HepG2 (cell line): ENCODE measurements at regions not wholly inside any gene's neighbourhood (a gene's known extent, or its start where the extent isn't known, plus 50 kb on each side); places are given as distances from the start of the nearest gene placed in this dataset.

Source experiments
- ATAC-seq: fragments of 200-7000 bp; cut with Tn5 transposase; 3 replicates; pipeline ENCODE4 v1.9.1; 2020; ENCODE audit warnings: mild to moderate bottlenecking, moderate library complexity
- BruUV-seq: library from RNA; stranded (reverse); fragments of 400-500 nt; replicated peaks from 2 replicates; lab custom pipeline; 2021; lab: Mats Ljungman, UMichigan
- CTCF ChIA-PET: fragments of 300-600 bp; formaldehyde crosslinking; extraction: SDS; loops from one replicate; lab custom pipeline; 2021; ENCODE audit warnings: low total read pairs, inconsistent platforms, low intra/inter-chr PET ratio; lab: Yijun Ruan, JAX
- POLR2A ChIA-PET: fragments of 350-600 bp; sonication (Branson Sonifier 250); formaldehyde crosslinking; loops from one replicate; lab custom pipeline; 2020; ENCODE audit warnings: antibody characterized with exemption, inconsistent platforms; lab: Yijun Ruan, JAX
- DNase-seq: peaks from one replicate; pipeline ENCODE4 v3.0.0-alpha.2; 2015; ENCODE audit warnings: low spot score
- FAIRE-seq: peaks from 3 replicates; lab custom pipeline; 2011; peaks lifted over from hg19 to GRCh38; lab: Jason Lieb, UNC
- H2AFZ ChIP-seq: one replicate; pipeline ENCODE4 v1.6.1; 2011; ENCODE audit warnings: low read length, inconsistent platforms
- H3K27ac ChIP-seq: fragments of 300-600 bp; 3 replicates; pipeline ENCODE4 v1.8.0; 2011; ENCODE audit warnings: mixed run types, mild to moderate bottlenecking, mixed read lengths, low read length, inconsistent platforms; ENCODE audit not compliant: insufficient read depth; ENCODE audit errors: extremely low read length
- H3K27me3 ChIP-seq, 2 experiments: fragments of 200-600 bp in 1 of 2; 2 replicates in 1 of 2; 3 replicates in 1 of 2; pipeline versions ENCODE4 v1.6.0 to v1.8.0; 2011; ENCODE audit warnings: low read length in 2 of 2, mild to moderate bottlenecking in 2 of 2, moderate library complexity in 2 of 2, inconsistent platforms in 1 of 2; ENCODE audit not compliant: insufficient read depth in 2 of 2, control insufficient read depth in 1 of 2
- H3K36me3 ChIP-seq, 2 experiments: fragments of 200-600 bp in 1 of 2; replicated peaks in 1 of 2; 2 replicates in 1 of 2; 3 replicates in 1 of 2; pipeline versions ENCODE4 v1.5.1 to v1.8.0; 2011; ENCODE audit warnings: low read length in 2 of 2, inconsistent platforms in 1 of 2; ENCODE audit not compliant: insufficient read depth in 2 of 2, control insufficient read depth in 1 of 2
- H3K4me1 ChIP-seq: 2 replicates; pipeline ENCODE4 v1.5.1; 2012; ENCODE audit warnings: low read length, inconsistent platforms; ENCODE audit not compliant: insufficient read depth
- H3K4me2 ChIP-seq: 2 replicates; pipeline ENCODE4 v1.6.0; 2011; ENCODE audit warnings: low read depth, low read length, inconsistent platforms
- H3K4me3 ChIP-seq, 3 experiments: fragments of 200-600 bp in 1 of 3; sonication (generic), shearing (Covaris generic) in 1 of 3; replicated peaks in 1 of 3; 2 replicates each; pipeline ENCODE4 v1.5.1; 2011 to 2016; ENCODE audit warnings: low read length in 3 of 3, inconsistent platforms in 2 of 3, low read depth in 2 of 3, mild to moderate bottlenecking in 2 of 3, control low read depth in 1 of 3, mixed read lengths in 1 of 3; ENCODE audit not compliant: insufficient read depth in 1 of 3
- H3K79me2 ChIP-seq: one replicate; pipeline ENCODE4 v1.6.1; 2011; ENCODE audit warnings: low read length, inconsistent platforms; ENCODE audit not compliant: insufficient read depth
- H3K9ac ChIP-seq: 2 replicates; pipeline ENCODE4 v1.6.0; 2011; ENCODE audit warnings: mild to moderate bottlenecking, low read depth, low read length, inconsistent platforms; ENCODE audit not compliant: insufficient read depth
- H3K9me3 ChIP-seq: 2 replicates; pipeline ENCODE4 v1.5.1; 2012; ENCODE audit warnings: mild to moderate bottlenecking, low read length
- H4K20me1 ChIP-seq: 2 replicates; pipeline ENCODE4 v1.6.0; 2011; ENCODE audit warnings: inconsistent platforms, mild to moderate bottlenecking, low read length, moderate library complexity; ENCODE audit not compliant: insufficient read depth
- ATF7-NPFF ChIP-seq: sonication (generic); formaldehyde crosslinking; IDR thresholded peaks from 2 replicates; pipeline ENCODE4 v1.8.1; 2023; ENCODE audit warnings: mild to moderate bottlenecking, low read depth, missing genetic modification reagents, moderate library complexity
- CHD4 ChIP-seq: fragments of 200-600 bp; sonication (generic); IDR thresholded peaks from 2 replicates; pipeline ENCODE4 v1.7.0; 2017; ENCODE audit warnings: mild to moderate bottlenecking, low read length, borderline replicate concordance
- MTF2 ChIP-seq: sonication (generic); formaldehyde crosslinking; IDR thresholded peaks from 2 replicates; pipeline ENCODE4 v1.5.0; 2020; ENCODE audit warnings: missing genetic modification reagents, borderline replicate concordance
- PHF20 ChIP-seq: sonication (generic); formaldehyde crosslinking; IDR thresholded peaks from 2 replicates; pipeline ENCODE4 v1.5.0; 2020; ENCODE audit warnings: mild to moderate bottlenecking, missing genetic modification reagents
- RERE ChIP-seq: IDR thresholded peaks from 2 replicates; pipeline ENCODE4 v1.6.1; 2016; ENCODE audit warnings: low read depth, missing genetic modification reagents, missing compliant biosample characterization
- TMF1 ChIP-seq: sonication (generic); formaldehyde crosslinking; IDR thresholded peaks from 2 replicates; pipeline ENCODE4 v1.8.1; 2022; ENCODE audit warnings: low read depth, missing genetic modification reagents
- XRCC5 ChIP-seq: fragments of 200-400 bp; formaldehyde crosslinking; optimal IDR thresholded peaks from 2 replicates; pipeline ENCODE3; 2017; ENCODE audit warnings: mild to moderate bottlenecking, low read length
- ZBED4 ChIP-seq: sonication (generic); formaldehyde crosslinking; IDR thresholded peaks from 2 replicates; pipeline ENCODE4 v1.4.0; 2020; ENCODE audit warnings: missing genetic modification reagents, borderline replicate concordance
- WGBS: methylation state at CpG from one replicate; pipeline ENCODE4 v1.1.6; 2017; ENCODE audit warnings: low lambda C conversion rate; 5-methylcytosine and 5-hydroxymethylcytosine counted together
- in situ Hi-C: cut with HindIII; loops from 2 replicates; pipeline ENCODE4 v1.10.0; 2017; ENCODE audit warnings: low pct_unique_long_range_greater_than_20kb; ENCODE audit not compliant: extremely low pct_ligation_motif_present
- intact Hi-C: fragments of 100-400 bp; cut with micrococcal nuclease; formaldehyde crosslinking; loops from one replicate; pipeline ENCODE4 v1.10.0; 2022; ENCODE audit not compliant: unreplicated experiment
- TF ChIP-seq, protein P1 (sequence below): IDR thresholded peaks from 2 replicates; pipeline ENCODE4 v1.6.1; 2012; ENCODE audit warnings: low read length, improper control_type of control experiment

GRCh38 chr7:131827421-131827820 is 271.0 kb upstream of the PODXL start:
- Histone ChIP-seq H3K9me3 (no peaks in the 10 kb centered on the region), H4K20me1 (no peaks in the 10 kb centered on the region), H3K9ac (no peak overlapping the region), H3K36me3 (no peaks in the 10 kb centered on the region), H3K27me3 (peaks cover 2 to 20% of the 10 kb centered on the region in 2 experiments; a peak in 2 of 5 replicates), H3K27ac (no peak overlapping the region), H3K79me2 (no peaks in the 10 kb centered on the region), H3K4me3 (no peak overlapping the region), H2AFZ (no peak overlapping the region), H3K4me2 (no peak overlapping the region), H3K4me1 (no peaks in the 10 kb centered on the region)
- ChIA-PET POLR2A (no interaction called here), CTCF (no interaction called here)
- WGBS, result 38% methylated on average over 5 of the region's 5 CpGs
- in situ Hi-C loops (no loop called here), intact Hi-C loops (no loop called here)
- no peak for ATAC-seq
- no peak for DNase-seq
- FAIRE-seq, result no peak
- no TSS peak for BruUV-seq
- TF ChIP-seq, protein P1, sequence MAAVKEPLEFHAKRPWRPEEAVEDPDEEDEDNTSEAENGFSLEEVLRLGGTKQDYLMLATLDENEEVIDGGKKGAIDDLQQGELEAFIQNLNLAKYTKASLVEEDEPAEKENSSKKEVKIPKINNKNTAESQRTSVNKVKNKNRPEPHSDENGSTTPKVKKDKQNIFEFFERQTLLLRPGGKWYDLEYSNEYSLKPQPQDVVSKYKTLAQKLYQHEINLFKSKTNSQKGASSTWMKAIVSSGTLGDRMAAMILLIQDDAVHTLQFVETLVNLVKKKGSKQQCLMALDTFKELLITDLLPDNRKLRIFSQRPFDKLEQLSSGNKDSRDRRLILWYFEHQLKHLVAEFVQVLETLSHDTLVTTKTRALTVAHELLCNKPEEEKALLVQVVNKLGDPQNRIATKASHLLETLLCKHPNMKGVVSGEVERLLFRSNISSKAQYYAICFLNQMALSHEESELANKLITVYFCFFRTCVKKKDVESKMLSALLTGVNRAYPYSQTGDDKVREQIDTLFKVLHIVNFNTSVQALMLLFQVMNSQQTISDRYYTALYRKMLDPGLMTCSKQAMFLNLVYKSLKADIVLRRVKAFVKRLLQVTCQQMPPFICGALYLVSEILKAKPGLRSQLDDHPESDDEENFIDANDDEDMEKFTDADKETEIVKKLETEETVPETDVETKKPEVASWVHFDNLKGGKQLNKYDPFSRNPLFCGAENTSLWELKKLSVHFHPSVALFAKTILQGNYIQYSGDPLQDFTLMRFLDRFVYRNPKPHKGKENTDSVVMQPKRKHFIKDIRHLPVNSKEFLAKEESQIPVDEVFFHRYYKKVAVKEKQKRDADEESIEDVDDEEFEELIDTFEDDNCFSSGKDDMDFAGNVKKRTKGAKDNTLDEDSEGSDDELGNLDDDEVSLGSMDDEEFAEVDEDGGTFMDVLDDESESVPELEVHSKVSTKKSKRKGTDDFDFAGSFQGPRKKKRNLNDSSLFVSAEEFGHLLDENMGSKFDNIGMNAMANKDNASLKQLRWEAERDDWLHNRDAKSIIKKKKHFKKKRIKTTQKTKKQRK, result no peak
- TF ChIP-seq RERE (CRISPR knock-in tag) (no peak), MTF2 (CRISPR knock-in tag) (no peak), PHF20 (CRISPR knock-in tag) (no peak), CHD4 (no peak), XRCC5 (no peak), ATF7-NPFF (CRISPR knock-in tag) (no peak), ZBED4 (no peak), TMF1 (CRISPR knock-in tag) (no peak)
